Fibroblast of villous mesenchyme (primary cell): ENCODE measurements at regions not wholly inside any gene's neighbourhood (a gene's known extent, or its start where the extent isn't known, plus 50 kb on each side); places are given as distances from the start of the nearest gene placed in this dataset.

Experiments used
- DNase-seq: peaks from one replicate; pipeline ENCODE4 v3.0.0-alpha.2; 2010; ENCODE audit warnings: low read depth
- H3K4me3 ChIP-seq: 2 replicates; pipeline ENCODE4 v1.5.1; 2011; ENCODE audit warnings: low read depth, mild to moderate bottlenecking, low read length
- TF ChIP-seq, protein P1 (sequence below): IDR thresholded peaks from 2 replicates; pipeline ENCODE4 v1.5.1; 2012; ENCODE audit warnings: low read depth, mild to moderate bottlenecking, low read length; ENCODE audit not compliant: insufficient read depth

DNA sequence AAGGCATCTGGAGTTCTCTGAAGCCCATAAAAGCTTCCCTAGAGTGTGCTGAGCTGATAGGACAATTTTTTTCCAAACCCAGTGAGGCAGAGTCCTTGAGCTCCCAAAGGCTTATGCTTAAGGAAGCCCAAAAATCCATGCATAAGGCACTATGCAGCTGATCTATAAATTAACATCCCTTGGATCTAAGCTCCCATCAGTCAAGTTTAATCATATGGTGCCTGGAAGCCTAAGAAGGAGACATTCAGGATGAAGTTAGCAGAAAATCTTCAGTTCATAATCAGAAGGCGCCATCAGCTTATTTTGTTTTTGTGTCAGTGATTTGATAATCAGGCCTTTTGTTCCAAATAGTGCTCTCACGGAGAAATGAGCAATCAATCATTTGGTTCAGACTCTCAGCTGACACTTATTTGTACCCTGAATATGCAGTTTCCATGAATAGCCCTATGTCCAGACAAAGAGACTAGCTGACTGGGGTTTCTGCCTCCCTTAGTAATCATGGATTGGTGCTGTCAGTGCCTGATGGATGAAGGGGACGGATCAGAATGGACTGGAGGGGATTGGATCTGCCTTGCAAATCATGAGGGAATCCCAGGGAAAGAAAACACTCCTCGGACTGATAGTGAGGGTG is 464.8 kb upstream of the RGPD4 start:
- no peak for DNase-seq
- TF ChIP-seq, protein P1, sequence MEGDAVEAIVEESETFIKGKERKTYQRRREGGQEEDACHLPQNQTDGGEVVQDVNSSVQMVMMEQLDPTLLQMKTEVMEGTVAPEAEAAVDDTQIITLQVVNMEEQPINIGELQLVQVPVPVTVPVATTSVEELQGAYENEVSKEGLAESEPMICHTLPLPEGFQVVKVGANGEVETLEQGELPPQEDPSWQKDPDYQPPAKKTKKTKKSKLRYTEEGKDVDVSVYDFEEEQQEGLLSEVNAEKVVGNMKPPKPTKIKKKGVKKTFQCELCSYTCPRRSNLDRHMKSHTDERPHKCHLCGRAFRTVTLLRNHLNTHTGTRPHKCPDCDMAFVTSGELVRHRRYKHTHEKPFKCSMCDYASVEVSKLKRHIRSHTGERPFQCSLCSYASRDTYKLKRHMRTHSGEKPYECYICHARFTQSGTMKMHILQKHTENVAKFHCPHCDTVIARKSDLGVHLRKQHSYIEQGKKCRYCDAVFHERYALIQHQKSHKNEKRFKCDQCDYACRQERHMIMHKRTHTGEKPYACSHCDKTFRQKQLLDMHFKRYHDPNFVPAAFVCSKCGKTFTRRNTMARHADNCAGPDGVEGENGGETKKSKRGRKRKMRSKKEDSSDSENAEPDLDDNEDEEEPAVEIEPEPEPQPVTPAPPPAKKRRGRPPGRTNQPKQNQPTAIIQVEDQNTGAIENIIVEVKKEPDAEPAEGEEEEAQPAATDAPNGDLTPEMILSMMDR = no peak

DNA sequence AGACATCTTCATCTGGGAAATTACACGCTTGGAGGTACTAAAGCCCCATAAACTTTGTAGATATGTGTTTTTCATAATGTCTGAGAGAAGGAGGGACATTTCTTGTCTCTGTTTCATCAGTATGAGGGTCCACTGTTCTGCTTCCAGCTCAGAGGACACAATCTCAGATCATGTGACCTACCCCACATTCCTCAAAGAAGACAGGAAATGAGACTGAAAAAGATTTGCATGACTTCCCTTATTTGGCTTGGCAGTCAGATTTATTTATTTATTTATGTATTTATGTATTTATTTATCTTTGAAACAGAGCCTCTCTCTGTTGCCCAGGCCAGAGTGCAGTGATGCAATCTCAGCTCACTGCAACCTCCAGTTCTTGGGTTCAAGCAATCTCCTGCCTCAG is 463.7 kb upstream of the RGPD4 start:
- TF ChIP-seq, protein P1 = no peak
- no peak overlapping the region for H3K4me3 ChIP-seq
- DNase-seq = no peak

More for the DNA sequence above, 464.8 kb upstream of the RGPD4 start:
- no peak overlapping the region for H3K4me3 ChIP-seq

DNA sequence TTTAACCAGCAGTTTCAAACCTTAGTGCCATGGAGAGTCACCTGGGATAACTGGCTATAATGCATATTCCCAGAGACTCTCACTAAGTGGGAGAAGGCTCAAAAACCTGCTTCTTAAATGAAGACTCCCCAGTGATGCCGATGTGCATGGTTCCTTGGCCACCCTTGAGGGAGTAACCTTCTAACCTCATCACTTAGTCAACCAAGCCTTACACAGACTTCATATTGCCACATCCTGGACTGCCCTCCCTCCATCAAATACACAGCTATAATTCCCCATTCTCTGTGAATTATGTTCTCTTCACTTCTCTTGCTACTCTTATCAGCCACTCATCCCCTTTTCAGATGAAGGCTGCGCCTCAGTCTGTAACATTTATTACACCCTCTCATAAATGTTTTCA is 462.9 kb upstream of the RGPD4 start:
- no peak overlapping the region for H3K4me3 ChIP-seq
- no peak for DNase-seq
- TF ChIP-seq, protein P1 = no peak

DNA sequence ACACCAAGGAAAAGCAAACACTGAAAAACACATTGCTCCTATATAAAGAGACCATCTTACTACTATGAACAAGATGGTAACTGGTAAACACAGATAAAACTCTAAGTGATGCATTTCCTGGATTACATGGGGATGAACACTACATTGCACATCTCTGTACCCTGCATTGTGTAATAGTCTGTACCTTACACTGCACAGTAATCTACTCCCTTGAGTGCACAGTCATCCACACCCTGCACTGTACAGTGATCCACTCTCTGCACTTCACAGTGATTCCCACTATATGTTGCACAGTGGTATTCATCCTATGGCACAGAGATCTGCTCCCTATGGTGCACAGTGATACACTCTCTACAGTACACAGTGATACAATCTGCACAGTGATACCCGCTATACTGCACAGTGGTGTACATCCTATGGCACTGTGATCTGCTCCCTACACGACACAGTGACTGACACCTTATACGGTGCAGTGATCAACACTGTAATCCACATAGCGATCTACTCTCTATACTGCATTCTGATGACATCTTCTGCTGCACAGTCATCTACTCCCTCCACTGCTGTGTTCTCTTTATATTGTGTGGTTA is 462.2 kb upstream of the RGPD4 start:
- TF ChIP-seq, protein P1 = no peak
- H3K4me3 ChIP-seq = no peak overlapping the region
- no peak for DNase-seq

DNA sequence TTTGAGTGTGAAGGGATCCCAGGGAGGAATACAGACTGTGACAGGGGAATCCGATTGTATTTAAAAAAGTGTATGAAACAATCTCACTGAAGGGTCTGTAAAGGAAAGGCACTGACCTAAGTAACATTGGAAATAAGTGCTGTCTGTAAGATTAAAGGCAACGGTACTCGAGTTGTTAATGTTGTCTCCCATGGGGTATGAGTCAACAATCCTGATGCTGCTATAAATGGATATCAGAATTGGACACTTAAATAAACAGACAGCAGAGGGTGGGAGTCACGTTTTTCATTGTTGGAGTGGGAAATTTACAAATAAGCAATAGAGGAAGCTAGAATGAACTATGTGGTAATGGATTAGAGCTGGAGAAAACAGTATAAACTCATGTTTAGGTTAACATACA is 452.4 kb upstream of the RGPD4 start:
- no peak overlapping the region for H3K4me3 ChIP-seq
- no peak for DNase-seq
- TF ChIP-seq, protein P1 = no peak

DNA sequence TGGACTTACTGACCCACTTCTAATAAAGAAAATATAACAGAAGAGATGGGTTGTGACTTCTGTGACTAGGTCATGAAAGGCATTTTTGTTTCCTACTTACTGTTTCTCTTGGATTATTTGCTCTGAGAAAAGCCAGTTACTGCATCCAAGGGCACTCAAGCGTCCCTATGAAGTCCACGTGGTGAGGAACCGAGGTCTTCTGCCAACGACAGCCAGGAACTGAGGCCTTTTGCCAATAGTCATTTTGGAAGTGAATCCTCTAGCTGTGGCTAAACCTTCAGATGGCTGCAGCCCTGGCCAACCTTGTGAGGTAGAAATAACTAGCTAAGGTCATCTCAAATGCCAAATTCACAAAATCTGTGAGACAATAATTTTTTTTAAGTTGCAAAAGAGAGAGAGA is 449.8 kb upstream of the RGPD4 start:
- H3K4me3 ChIP-seq = no peak overlapping the region
- TF ChIP-seq, protein P1 = no peak
- DNase-seq = no peak

DNA sequence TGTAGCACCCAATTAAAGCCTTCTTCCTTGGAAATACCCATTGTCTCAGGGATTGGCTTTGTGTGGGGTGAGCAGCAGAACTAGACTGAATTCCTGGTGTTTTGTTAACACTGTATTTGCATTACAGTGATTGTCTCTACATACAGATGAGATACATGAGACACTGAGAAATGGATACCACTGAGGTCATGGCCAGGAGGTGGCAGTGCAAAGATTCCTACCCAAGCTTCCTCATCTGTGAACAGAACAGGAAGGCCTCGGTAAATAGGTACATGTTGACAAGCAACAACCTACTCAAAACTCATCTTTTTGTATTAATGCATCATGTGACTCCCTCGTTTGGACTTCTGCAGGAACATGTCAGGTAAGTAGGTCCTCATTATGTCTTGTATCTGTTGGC is 445.8 kb upstream of the RGPD4 start:
- TF ChIP-seq, protein P1 = no peak
- no peak overlapping the region for H3K4me3 ChIP-seq
- DNase-seq = no peak
